Breast epithelium (tissue), 4 donors: ENCODE measurements at regions not wholly inside any gene's neighbourhood (a gene's known extent, or its start where the extent isn't known, plus 50 kb on each side); places are given as distances from the start of the nearest gene placed in this dataset.

Experiments
- DNase-seq, 2 donors: peaks; one replicate each; pipeline ENCODE4 v3.0.0-alpha.2; 2019; ENCODE audit warnings: low spot score in 2 of 2
- H3K27ac ChIP-seq, 2 donors: fragments of 200-600 bp; sonication (generic) in 1 of 2; one replicate each; pipeline ENCODE4 v1.5.1; 2016 to 2019; ENCODE audit warnings: mild to moderate bottlenecking in 1 of 2
- H3K27me3 ChIP-seq, 2 donors: fragments of 200-600 bp; sonication (generic) in 1 of 2; one replicate each; pipeline versions ENCODE4 v1.5.1 to v1.6.0; 2017 to 2019; ENCODE audit warnings: control low read depth in 1 of 2, mild to moderate bottlenecking in 1 of 2
- H3K36me3 ChIP-seq: fragments of 200-600 bp; one replicate; pipeline ENCODE4 v1.5.1; 2019
- H3K4me1 ChIP-seq, 2 donors: fragments of 200-600 bp; sonication (generic); one replicate each; pipeline ENCODE4 v1.5.1; 2016 to 2019; ENCODE audit warnings: control low read depth in 1 of 2
- H3K4me3 ChIP-seq, 3 donors: fragments of 200-600 bp; sonication (generic); 1 replicate in 2 of 3; 2 replicates in 1 of 3; pipeline ENCODE4 v1.5.1; 2016 to 2019; ENCODE audit warnings: mild to moderate bottlenecking in 3 of 3, moderate library complexity in 2 of 3
- H3K9me3 ChIP-seq, 2 donors: fragments of 200-600 bp; sonication (generic) in 1 of 2; one replicate each; pipeline ENCODE4 v1.5.1; 2016 to 2019; ENCODE audit warnings: control low read depth in 1 of 2
- POLR2A ChIP-seq: fragments of 450-650 bp; IDR thresholded peaks from one replicate; pipeline ENCODE4 v1.6.1; 2016; ENCODE audit warnings: antibody characterized with exemption, mild to moderate bottlenecking, moderate library complexity
- POLR2AphosphoS5 ChIP-seq, 3 donors: sonication (generic); formaldehyde crosslinking; IDR thresholded peaks; one replicate each; pipeline ENCODE4 v1.6.1; 2017; ENCODE audit warnings: antibody characterized with exemption in 3 of 3
- intact Hi-C: fragments of 100-400 bp; cut with DNase I; formaldehyde crosslinking; loops from one replicate; pipeline ENCODE4 v1.15.1; 2023; ENCODE audit warnings: low total_unique reads
- TF ChIP-seq, protein P1 (sequence below), 3 donors: fragments of 450-650 bp; IDR thresholded peaks; one replicate each; pipeline ENCODE4 v1.5.1; 2016 to 2017; ENCODE audit warnings: antibody characterized with exemption in 3 of 3, mild to moderate bottlenecking in 3 of 3, moderate library complexity in 3 of 3

DNA sequence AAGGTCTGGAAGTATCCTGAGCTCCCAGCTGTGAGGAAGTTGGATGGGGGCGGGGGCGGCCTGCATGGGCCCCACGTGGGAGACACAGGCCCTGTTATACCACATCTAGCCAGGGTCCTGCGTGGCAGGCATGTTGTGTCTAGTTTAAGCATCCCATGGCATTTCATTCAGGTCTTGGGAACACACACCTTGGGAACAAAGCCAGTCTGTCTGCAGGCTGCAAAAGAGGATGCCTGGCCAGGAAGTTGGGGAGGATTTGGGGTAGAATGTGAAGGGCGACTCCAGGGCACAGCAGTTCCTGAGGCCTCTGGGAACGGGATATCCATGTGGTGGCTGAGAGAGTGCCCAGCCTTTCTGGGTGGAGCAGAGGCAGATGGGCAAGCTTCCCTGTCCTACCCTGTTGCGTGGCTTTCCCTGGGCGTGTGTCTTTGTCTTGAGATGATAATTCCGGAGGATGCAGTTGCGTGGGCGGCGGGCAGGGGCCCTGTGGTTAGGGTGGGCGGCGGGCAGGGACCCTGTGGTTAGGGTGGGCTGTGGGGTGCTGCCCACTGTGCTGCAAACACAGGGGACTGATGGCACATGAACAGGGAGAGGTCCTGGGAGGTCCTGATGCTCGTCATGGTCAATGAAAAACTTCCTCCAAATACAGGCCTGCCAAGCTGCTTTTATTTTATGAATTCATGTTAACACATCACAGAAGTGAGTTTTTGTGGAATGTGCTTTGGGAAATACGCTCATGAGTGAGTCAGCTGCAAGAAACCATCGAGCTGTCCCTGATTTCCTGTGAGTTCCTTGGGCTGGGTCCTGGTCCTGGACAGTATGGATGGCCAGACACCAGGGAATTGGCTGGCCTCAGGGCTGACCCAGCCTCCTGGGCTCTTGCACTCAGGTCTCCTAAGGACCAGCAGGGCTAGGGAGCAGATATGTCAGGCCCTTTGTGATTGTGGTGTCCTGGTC lies 90.0 kb upstream of the HS6ST1 start:
- no peaks in the 10 kb centered on the region for H3K4me1 ChIP-seq
- peak overlapping the region; percentile 54 to 69 for H3K27ac ChIP-seq
- H3K27me3 ChIP-seq = no peaks in the 10 kb centered on the region
- H3K9me3 ChIP-seq = no peaks in the 10 kb centered on the region
- no peak overlapping the region for H3K4me3 ChIP-seq
- intact Hi-C loops = no loop called here
- DNase-seq = peak in 1 of 2 donors; percentile 89
- TF ChIP-seq, protein P1, sequence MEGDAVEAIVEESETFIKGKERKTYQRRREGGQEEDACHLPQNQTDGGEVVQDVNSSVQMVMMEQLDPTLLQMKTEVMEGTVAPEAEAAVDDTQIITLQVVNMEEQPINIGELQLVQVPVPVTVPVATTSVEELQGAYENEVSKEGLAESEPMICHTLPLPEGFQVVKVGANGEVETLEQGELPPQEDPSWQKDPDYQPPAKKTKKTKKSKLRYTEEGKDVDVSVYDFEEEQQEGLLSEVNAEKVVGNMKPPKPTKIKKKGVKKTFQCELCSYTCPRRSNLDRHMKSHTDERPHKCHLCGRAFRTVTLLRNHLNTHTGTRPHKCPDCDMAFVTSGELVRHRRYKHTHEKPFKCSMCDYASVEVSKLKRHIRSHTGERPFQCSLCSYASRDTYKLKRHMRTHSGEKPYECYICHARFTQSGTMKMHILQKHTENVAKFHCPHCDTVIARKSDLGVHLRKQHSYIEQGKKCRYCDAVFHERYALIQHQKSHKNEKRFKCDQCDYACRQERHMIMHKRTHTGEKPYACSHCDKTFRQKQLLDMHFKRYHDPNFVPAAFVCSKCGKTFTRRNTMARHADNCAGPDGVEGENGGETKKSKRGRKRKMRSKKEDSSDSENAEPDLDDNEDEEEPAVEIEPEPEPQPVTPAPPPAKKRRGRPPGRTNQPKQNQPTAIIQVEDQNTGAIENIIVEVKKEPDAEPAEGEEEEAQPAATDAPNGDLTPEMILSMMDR (IDR thresholded peaks at IDR 0.05) = no peak
- TF ChIP-seq POLR2A (no peak), POLR2AphosphoS5 (IDR thresholded peaks at IDR 0.05) (no peak)
- no peaks in the 10 kb centered on the region for H3K36me3 ChIP-seq

DNA sequence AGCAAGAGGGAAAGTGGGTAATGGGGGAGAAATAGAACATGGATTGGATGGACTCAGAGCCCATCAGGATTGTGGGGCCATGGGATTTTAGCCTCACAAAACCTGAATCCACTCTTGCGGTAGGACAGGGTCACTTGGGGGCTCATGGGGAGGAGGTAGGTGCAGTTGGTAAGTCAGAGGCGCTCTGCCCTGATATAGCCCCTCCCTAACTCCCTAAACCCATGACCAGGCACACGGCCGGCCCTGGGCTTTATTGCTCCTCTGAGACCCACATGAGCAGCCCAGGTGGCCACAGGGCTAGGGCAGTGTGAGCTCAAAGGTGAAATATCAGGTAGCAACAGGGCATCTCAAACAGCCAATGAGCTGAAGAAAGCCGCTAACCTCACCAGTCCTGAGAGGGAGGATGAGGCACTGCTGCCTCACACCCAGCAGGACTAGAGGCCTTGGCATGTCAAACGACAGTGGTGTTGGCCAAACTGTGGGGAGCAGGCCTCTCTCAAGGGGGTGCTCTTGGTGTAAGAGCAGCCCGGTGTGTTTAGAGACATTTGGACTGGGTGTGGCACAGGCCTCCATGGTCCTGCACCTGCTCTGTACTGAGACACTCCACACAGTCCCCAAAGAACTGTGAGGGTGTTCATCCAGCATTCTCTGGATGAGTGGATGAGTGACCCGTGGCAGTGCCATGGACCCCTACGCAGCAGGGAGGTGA lies 90.8 kb upstream of the HS6ST1 start:
- TF ChIP-seq, protein P1 (IDR thresholded peaks at IDR 0.05) = no peak
- TF ChIP-seq POLR2AphosphoS5 (IDR thresholded peaks at IDR 0.05) (no peak), POLR2A (no peak)
- Histone ChIP-seq H3K4me1 (no peaks in the 10 kb centered on the region), H3K36me3 (no peaks in the 10 kb centered on the region), H3K27ac (peak overlapping the region; percentile 54 to 69), H3K4me3 (no peak overlapping the region), H3K27me3 (no peaks in the 10 kb centered on the region), H3K9me3 (no peaks in the 10 kb centered on the region)
- no peak for DNase-seq
- intact Hi-C loops = no loop called here

DNA sequence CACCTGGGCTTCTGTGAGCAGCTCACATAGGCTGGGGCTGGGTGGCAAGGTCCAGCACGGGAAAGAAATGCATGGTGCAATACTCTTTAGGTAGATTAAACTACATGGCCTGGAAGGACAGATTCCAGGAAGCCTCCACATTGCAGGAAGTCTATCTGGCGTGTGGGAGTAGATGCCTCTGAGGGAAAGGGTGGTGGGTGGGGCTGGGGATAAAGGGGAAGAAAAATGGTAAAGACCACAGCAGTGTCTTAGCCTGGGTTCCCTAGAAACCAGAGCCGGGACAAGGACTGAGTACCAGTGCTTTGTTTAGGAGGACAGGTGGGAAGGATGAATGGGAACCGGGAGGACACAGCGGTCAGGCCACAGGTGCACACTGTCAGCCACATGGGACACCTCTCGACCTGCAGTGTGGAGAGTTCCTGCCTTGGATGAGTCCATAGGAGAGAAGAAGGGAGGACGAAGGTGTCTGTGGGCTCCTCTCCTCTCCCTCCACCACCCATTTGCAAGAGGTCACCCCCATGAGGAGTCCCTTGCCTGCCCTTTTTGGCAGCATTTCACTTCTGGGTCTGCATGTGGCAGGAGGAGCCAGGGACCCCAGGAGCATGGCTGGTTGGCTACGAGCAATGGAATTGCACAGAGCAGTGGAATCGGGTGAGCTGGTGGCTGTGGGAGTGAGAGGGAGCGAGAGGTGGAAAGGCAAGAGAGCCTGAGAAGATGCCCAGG lies 91.5 kb upstream of the HS6ST1 start:
- no peak for DNase-seq
- no peaks in the 10 kb centered on the region for H3K36me3 ChIP-seq
- H3K27ac ChIP-seq = no peak overlapping the region
- no peaks in the 10 kb centered on the region for H3K27me3 ChIP-seq
- TF ChIP-seq, protein P1 (IDR thresholded peaks at IDR 0.05) = no peak
- TF ChIP-seq POLR2AphosphoS5 (IDR thresholded peaks at IDR 0.05) (no peak), POLR2A (no peak)
- H3K9me3 ChIP-seq = no peaks in the 10 kb centered on the region
- intact Hi-C loops = no loop called here
- no peak overlapping the region for H3K4me3 ChIP-seq
- no peaks in the 10 kb centered on the region for H3K4me1 ChIP-seq

GRCh38 chr2:128410758-128411215 lies 92.1 kb upstream of the HS6ST1 start:
- Histone ChIP-seq H3K4me3 (no peak overlapping the region), H3K27me3 (no peaks in the 10 kb centered on the region), H3K4me1 (no peaks in the 10 kb centered on the region), H3K36me3 (no peaks in the 10 kb centered on the region), H3K9me3 (peaks cover 0 to 1% of the 10 kb centered on the region in 2 donors), H3K27ac (no peak overlapping the region)
- TF ChIP-seq, protein P1 (IDR thresholded peaks at IDR 0.05) = no peak
- TF ChIP-seq POLR2A = no peak
- no peak for TF ChIP-seq POLR2AphosphoS5 (IDR thresholded peaks at IDR 0.05)
- intact Hi-C loops = no loop called here
- DNase-seq = no peak
